Duodenal mucosa (tissue), 2 donors: ENCODE measurements at regions not wholly inside any gene's neighbourhood (a gene's known extent, or its start where the extent isn't known, plus 50 kb on each side); places are given as distances from the start of the nearest gene placed in this dataset.

Experiments used
- H3K27ac ChIP-seq: one replicate; pipeline ENCODE4 v1.7.0; 2013; ENCODE audit warnings: low read depth, low read length
- H3K27me3 ChIP-seq, 2 donors: one replicate each; pipeline ENCODE4 v1.7.0; 2013; ENCODE audit warnings: low read length in 2 of 2, control low read depth in 1 of 2; ENCODE audit not compliant: insufficient read depth in 2 of 2, control insufficient read depth in 1 of 2
- H3K36me3 ChIP-seq, 2 donors: one replicate each; pipeline ENCODE4 v1.7.0; 2013; ENCODE audit warnings: low read length in 2 of 2, control low read depth in 1 of 2; ENCODE audit not compliant: insufficient read depth in 2 of 2, control insufficient read depth in 1 of 2
- H3K4me1 ChIP-seq, 2 donors: one replicate each; pipeline ENCODE4 v1.7.0; 2013; ENCODE audit warnings: low read length in 2 of 2, control low read depth in 1 of 2; ENCODE audit not compliant: insufficient read depth in 2 of 2, control insufficient read depth in 1 of 2
- H3K4me3 ChIP-seq, 2 donors: one replicate each; pipeline ENCODE4 v1.7.0; 2013; ENCODE audit warnings: low read length in 2 of 2, low read depth in 1 of 2
- H3K9ac ChIP-seq, 2 donors: one replicate each; pipeline ENCODE4 v1.7.0; 2013; ENCODE audit warnings: low read length in 2 of 2, low read depth in 1 of 2
- H3K9me3 ChIP-seq, 2 donors: one replicate each; pipeline ENCODE4 v1.7.0; 2013; ENCODE audit warnings: low read length in 2 of 2, control low read depth in 1 of 2; ENCODE audit not compliant: control insufficient read depth in 1 of 2

GRCh38 chr5:125874057-125874456 lies 549.2 kb upstream of the GRAMD2B start:
- no peak overlapping the region for H3K4me3 ChIP-seq
- no peaks in the 10 kb centered on the region for H3K4me1 ChIP-seq
- no peaks in the 10 kb centered on the region for H3K9me3 ChIP-seq
- no peak overlapping the region for H3K9ac ChIP-seq
- H3K27me3 ChIP-seq = no peaks in the 10 kb centered on the region
- no peak overlapping the region for H3K27ac ChIP-seq
- H3K36me3 ChIP-seq = no peaks in the 10 kb centered on the region

GRCh38 chr5:125874717-125875116 lies 548.5 kb upstream of the GRAMD2B start:
- H3K4me1 ChIP-seq = no peaks in the 10 kb centered on the region
- no peaks in the 10 kb centered on the region for H3K36me3 ChIP-seq
- no peak overlapping the region for H3K27ac ChIP-seq
- no peaks in the 10 kb centered on the region for H3K27me3 ChIP-seq
- no peak overlapping the region for H3K9ac ChIP-seq
- H3K4me3 ChIP-seq = no peak overlapping the region
- H3K9me3 ChIP-seq = no peaks in the 10 kb centered on the region

- Histone ChIP-seq H3K9me3 (no peaks in the 10 kb centered on the region), H3K9ac (no peak overlapping the region), H3K36me3 (no peaks in the 10 kb centered on the region), H3K27me3 (no peaks in the 10 kb centered on the region), H3K4me1 (no peaks in the 10 kb centered on the region), H3K27ac (no peak overlapping the region), H3K4me3 (no peak overlapping the region)
Measured at GRCh38 chr5:125877248-125877647, 546.0 kb upstream of the GRAMD2B start.

- no peak overlapping the region for H3K9ac ChIP-seq
- no peak overlapping the region for H3K4me3 ChIP-seq
- no peaks in the 10 kb centered on the region for H3K36me3 ChIP-seq
- H3K27me3 ChIP-seq = no peaks in the 10 kb centered on the region
- no peak overlapping the region for H3K27ac ChIP-seq
- no peaks in the 10 kb centered on the region for H3K9me3 ChIP-seq
- H3K4me1 ChIP-seq = no peaks in the 10 kb centered on the region
Measured at GRCh38 chr5:125882061-125882460, 541.1 kb upstream of the GRAMD2B start.

- H3K4me1 ChIP-seq = no peaks in the 10 kb centered on the region
- H3K9ac ChIP-seq = no peak overlapping the region
Measured at GRCh38 chr5:125883223-125883622, 540.0 kb upstream of the GRAMD2B start.

GRCh38 chr5:125888358-125888757 lies 534.9 kb upstream of the GRAMD2B start:
- no peak overlapping the region for H3K27ac ChIP-seq
- H3K9me3 ChIP-seq = no peaks in the 10 kb centered on the region
- no peaks in the 10 kb centered on the region for H3K36me3 ChIP-seq
- no peaks in the 10 kb centered on the region for H3K4me1 ChIP-seq
- no peak overlapping the region for H3K9ac ChIP-seq
- H3K27me3 ChIP-seq = no peaks in the 10 kb centered on the region
- H3K4me3 ChIP-seq = no peak overlapping the region

More at GRCh38 chr5:125883223-125883622, 540.0 kb upstream of the GRAMD2B start:
- no peak overlapping the region for H3K4me3 ChIP-seq
- H3K27me3 ChIP-seq = no peaks in the 10 kb centered on the region
- no peaks in the 10 kb centered on the region for H3K36me3 ChIP-seq
- no peaks in the 10 kb centered on the region for H3K9me3 ChIP-seq
- no peak overlapping the region for H3K27ac ChIP-seq

- no peak overlapping the region for H3K27ac ChIP-seq
- no peaks in the 10 kb centered on the region for H3K36me3 ChIP-seq
- H3K27me3 ChIP-seq = no peaks in the 10 kb centered on the region
- H3K4me1 ChIP-seq = no peaks in the 10 kb centered on the region
- no peaks in the 10 kb centered on the region for H3K9me3 ChIP-seq
- H3K4me3 ChIP-seq = no peak overlapping the region
- no peak overlapping the region for H3K9ac ChIP-seq
Measured at GRCh38 chr5:125890511-125890931, 532.7 kb upstream of the GRAMD2B start.

GRCh38 chr5:125891061-125891725 lies 532.0 kb upstream of the GRAMD2B start:
- Histone ChIP-seq H3K27ac (no peak overlapping the region), H3K9ac (no peak overlapping the region), H3K36me3 (no peaks in the 10 kb centered on the region), H3K4me1 (no peaks in the 10 kb centered on the region), H3K27me3 (no peaks in the 10 kb centered on the region), H3K9me3 (no peaks in the 10 kb centered on the region), H3K4me3 (no peak overlapping the region)

- no peak overlapping the region for H3K27ac ChIP-seq
- H3K4me3 ChIP-seq = no peak overlapping the region
- no peaks in the 10 kb centered on the region for H3K27me3 ChIP-seq
- H3K36me3 ChIP-seq = no peaks in the 10 kb centered on the region
- H3K4me1 ChIP-seq = no peaks in the 10 kb centered on the region
- H3K9ac ChIP-seq = no peak overlapping the region
- H3K9me3 ChIP-seq = no peaks in the 10 kb centered on the region
Measured at GRCh38 chr5:125894383-125894782, 528.8 kb upstream of the GRAMD2B start.

- no peaks in the 10 kb centered on the region for H3K27me3 ChIP-seq
- no peaks in the 10 kb centered on the region for H3K9me3 ChIP-seq
- no peak overlapping the region for H3K4me3 ChIP-seq
- H3K9ac ChIP-seq = no peak overlapping the region
- no peaks in the 10 kb centered on the region for H3K36me3 ChIP-seq
- H3K27ac ChIP-seq = no peak overlapping the region
- H3K4me1 ChIP-seq = no peaks in the 10 kb centered on the region
Measured at GRCh38 chr5:125896368-125896767, 526.8 kb upstream of the GRAMD2B start.

GRCh38 chr5:125897089-125897488 lies 526.1 kb upstream of the GRAMD2B start:
- no peaks in the 10 kb centered on the region for H3K4me1 ChIP-seq
- H3K9me3 ChIP-seq = no peaks in the 10 kb centered on the region
- no peaks in the 10 kb centered on the region for H3K27me3 ChIP-seq
- no peaks in the 10 kb centered on the region for H3K36me3 ChIP-seq
- H3K9ac ChIP-seq = no peak overlapping the region
- H3K4me3 ChIP-seq = no peak overlapping the region
- no peak overlapping the region for H3K27ac ChIP-seq
